ENCODE measurements at regions not wholly inside any gene's neighbourhood (a gene's known extent, or its start where the extent isn't known, plus 50 kb on each side); places are given as distances from the start of the nearest gene placed in this dataset.

- TF ChIP-seq, protein P1, sequence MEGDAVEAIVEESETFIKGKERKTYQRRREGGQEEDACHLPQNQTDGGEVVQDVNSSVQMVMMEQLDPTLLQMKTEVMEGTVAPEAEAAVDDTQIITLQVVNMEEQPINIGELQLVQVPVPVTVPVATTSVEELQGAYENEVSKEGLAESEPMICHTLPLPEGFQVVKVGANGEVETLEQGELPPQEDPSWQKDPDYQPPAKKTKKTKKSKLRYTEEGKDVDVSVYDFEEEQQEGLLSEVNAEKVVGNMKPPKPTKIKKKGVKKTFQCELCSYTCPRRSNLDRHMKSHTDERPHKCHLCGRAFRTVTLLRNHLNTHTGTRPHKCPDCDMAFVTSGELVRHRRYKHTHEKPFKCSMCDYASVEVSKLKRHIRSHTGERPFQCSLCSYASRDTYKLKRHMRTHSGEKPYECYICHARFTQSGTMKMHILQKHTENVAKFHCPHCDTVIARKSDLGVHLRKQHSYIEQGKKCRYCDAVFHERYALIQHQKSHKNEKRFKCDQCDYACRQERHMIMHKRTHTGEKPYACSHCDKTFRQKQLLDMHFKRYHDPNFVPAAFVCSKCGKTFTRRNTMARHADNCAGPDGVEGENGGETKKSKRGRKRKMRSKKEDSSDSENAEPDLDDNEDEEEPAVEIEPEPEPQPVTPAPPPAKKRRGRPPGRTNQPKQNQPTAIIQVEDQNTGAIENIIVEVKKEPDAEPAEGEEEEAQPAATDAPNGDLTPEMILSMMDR (IDR thresholded peaks at IDR 0.05) = no peak
- no peak for TF ChIP-seq POLR2A (IDR thresholded peaks at IDR 0.05)
Observed at GRCh38 chr2:129769185-129769991, 210.1 kb upstream of the RAB6C start.

Data from thyroid gland (tissue), 4 donors.